ENCODE measurements at regions not wholly inside any gene's neighbourhood (a gene's known extent, or its start where the extent isn't known, plus 50 kb on each side); places are given as distances from the start of the nearest gene placed in this dataset.

DNA sequence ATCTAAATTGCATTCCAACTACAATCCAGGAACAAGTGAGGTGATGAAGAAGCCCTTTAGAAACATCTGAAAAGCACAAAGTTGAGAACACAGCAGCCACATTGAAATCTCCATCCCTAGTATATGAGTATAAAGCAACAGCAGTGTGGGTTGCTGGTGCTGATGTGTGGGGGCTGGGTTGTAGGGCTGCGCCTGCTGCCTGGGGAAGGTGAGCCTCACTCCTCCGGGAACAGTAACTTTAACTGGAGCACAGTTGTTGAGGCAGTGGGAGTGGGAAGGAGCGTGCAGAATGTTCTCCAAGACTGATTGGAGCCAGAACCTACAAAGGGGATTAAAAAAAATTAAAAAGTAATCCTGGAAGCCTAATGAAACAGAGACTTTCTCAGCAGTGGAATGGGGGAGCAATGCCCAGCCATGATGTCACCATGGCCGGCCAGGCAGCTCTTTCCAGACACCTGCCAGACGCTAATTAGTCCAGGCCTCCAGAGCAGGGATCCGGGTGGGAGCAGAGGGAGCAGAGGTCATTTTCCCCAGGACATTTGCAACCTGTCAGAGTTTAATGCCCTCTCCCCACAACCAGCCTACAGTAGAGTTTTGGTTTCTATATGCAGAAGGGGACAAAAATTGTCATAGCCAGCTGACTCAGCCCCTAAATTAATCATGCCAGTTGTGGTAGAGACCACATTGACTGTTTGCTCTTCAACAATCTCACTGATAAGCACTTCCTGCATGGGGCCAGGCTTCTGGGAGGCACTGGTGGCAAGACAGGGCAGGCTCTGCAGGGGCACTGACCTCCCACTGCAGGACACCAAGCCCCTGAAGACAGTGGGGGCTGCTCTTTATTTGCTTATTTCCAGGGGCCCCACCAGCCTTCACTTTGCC lies 133.0 kb upstream of the ZNF32 start:
- TF ChIP-seq, protein P1, sequence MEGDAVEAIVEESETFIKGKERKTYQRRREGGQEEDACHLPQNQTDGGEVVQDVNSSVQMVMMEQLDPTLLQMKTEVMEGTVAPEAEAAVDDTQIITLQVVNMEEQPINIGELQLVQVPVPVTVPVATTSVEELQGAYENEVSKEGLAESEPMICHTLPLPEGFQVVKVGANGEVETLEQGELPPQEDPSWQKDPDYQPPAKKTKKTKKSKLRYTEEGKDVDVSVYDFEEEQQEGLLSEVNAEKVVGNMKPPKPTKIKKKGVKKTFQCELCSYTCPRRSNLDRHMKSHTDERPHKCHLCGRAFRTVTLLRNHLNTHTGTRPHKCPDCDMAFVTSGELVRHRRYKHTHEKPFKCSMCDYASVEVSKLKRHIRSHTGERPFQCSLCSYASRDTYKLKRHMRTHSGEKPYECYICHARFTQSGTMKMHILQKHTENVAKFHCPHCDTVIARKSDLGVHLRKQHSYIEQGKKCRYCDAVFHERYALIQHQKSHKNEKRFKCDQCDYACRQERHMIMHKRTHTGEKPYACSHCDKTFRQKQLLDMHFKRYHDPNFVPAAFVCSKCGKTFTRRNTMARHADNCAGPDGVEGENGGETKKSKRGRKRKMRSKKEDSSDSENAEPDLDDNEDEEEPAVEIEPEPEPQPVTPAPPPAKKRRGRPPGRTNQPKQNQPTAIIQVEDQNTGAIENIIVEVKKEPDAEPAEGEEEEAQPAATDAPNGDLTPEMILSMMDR (IDR thresholded peaks at IDR 0.05), result no peak
- no peak for TF ChIP-seq POLR2A (IDR thresholded peaks at IDR 0.05)
- intact Hi-C loops (cut with DNase I; ENCODE audit: low total_unique reads), result no loop called here
- no peak overlapping the region for H3K4me3 ChIP-seq (ENCODE audit: low read depth, poor library complexity, severe bottlenecking)
- peak in 1 of 2 donors; percentile 84 for DNase-seq (ENCODE audit: low spot score in 2 of 2)
- 77 to 84% methylated on average over 6 of the region's 6 CpGs for WGBS, 2 donors

DNA sequence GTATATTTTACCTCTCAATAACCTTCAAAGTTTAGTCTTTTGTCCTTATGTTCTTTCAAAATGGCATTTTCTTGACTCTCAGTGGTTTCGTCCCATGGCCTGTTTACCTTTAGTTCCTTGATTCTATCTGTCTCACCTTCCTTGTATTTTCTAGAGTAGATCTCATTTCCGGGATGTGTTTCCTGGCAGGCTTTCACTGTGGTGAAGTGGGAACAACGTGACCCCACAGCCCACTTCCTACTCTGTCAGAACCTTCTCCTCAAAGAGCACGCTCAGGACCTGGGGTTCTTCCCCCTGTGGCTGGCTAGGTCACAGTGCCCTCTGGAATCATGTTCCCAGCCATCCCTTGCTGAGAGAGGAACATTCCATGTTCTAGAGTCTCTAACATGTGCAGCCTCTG lies 129.9 kb upstream of the ZNF32 start:
- H3K4me3 ChIP-seq (ENCODE audit: low read depth, poor library complexity, severe bottlenecking), result no peak overlapping the region
- TF ChIP-seq POLR2A (IDR thresholded peaks at IDR 0.05), result no peak
- TF ChIP-seq, protein P1 (IDR thresholded peaks at IDR 0.05), result no peak
- intact Hi-C loops (cut with DNase I; ENCODE audit: low total_unique reads), result no loop called here
- 65 to 71% methylated on average over 4 of the region's 4 CpGs for WGBS, 2 donors
- no peak for DNase-seq (ENCODE audit: low spot score in 2 of 2)

DNA sequence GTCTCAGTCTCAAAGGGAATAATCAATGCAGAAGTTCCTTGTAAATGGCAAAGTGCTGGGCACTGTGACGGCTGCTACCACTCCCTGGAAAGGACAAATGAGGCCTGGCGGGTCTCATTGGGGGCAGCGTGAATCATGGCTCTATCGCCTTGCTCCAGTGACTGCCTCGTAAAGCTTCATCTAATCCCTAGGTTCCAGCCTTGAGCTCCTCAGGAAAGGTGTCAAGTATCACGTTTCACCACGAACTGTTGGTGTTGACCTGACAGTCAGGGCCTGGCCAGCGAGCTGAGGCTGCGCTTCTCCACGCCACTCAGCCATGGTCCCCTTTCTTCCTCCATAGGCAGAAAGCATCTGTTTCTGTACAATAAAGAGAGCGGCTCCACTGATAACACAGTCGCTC lies 126.7 kb upstream of the ZNF32 start:
- DNase-seq (ENCODE audit: low spot score in 2 of 2), result no peak
- intact Hi-C loops (cut with DNase I; ENCODE audit: low total_unique reads), result no loop called here
- WGBS, 2 donors, result 92 to 96% methylated on average over 12 of the region's 12 CpGs
- no peak overlapping the region for H3K4me3 ChIP-seq (ENCODE audit: low read depth, poor library complexity, severe bottlenecking)
- TF ChIP-seq POLR2A (IDR thresholded peaks at IDR 0.05), result no peak
- TF ChIP-seq, protein P1 (IDR thresholded peaks at IDR 0.05), result no peak

DNA sequence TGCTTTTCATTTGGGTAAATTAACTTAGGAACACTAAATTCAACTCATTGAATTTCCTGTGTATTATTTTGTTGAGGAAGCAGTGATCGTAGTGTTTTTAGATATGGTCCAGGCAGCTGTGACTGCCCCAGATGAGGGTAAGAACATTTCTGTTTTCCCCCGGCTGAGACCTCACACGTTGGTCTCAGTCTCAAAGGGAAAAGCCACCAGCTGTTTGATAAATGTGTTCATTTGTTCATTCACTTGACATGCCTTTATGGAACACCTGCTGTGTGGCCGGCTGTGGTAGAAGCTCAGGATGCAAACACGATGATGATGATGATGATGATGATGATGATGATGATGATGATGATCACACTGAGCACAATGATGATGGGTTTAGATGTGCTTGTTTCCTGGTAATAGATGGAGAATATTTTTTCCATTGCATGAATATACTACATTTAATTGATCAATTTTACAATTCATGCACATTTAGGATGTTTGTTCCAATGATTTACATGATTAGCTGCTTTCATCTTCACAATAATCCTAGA lies 125.6 kb upstream of the ZNF32 start:
- TF ChIP-seq, protein P1 (IDR thresholded peaks at IDR 0.05), result no peak
- no peak for TF ChIP-seq POLR2A (IDR thresholded peaks at IDR 0.05)
- 73 to 80% methylated on average over 5 of the region's 5 CpGs for WGBS, 2 donors
- DNase-seq (ENCODE audit: low spot score in 2 of 2), result no peak
- H3K4me3 ChIP-seq (ENCODE audit: low read depth, poor library complexity, severe bottlenecking), result no peak overlapping the region
- intact Hi-C loops (cut with DNase I; ENCODE audit: low total_unique reads), result no loop called here

DNA sequence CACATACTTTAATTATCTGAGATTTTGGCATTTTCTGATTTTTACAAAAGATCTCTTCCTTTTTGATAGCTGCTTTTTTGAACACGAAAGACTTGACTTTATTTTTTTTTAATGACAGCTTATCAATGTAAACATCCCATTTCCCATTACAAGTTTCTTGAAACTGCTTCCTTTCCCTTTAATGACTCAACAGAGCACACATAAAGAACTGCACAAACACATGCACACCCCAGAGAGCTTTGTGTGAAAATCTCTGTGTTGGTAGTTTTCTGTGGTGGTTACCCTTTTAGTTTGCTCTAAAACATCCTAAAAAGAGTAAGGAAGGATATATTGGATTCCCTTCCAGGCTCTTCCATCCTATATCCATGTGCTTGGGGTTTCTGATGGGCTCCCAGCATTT lies 125.1 kb upstream of the ZNF32 start:
- intact Hi-C loops (cut with DNase I; ENCODE audit: low total_unique reads), result no loop called here
- TF ChIP-seq, protein P1 (IDR thresholded peaks at IDR 0.05), result no peak
- no peak for TF ChIP-seq POLR2A (IDR thresholded peaks at IDR 0.05)
- no peak overlapping the region for H3K4me3 ChIP-seq (ENCODE audit: low read depth, poor library complexity, severe bottlenecking)
- WGBS, 2 donors, result 65 to 70% methylated on average over 1 of the region's 1 CpG
- DNase-seq (ENCODE audit: low spot score in 2 of 2), result no peak
